Sigmoid colon (tissue), 4 donors: ENCODE measurements at regions not wholly inside any gene's neighbourhood (a gene's known extent, or its start where the extent isn't known, plus 50 kb on each side); places are given as distances from the start of the nearest gene placed in this dataset.

Experiments
- EP300 ChIP-seq, 4 donors: sonication (generic); formaldehyde crosslinking; IDR thresholded peaks; one replicate each; pipeline ENCODE4 v1.6.1; 2017; ENCODE audit warnings: antibody characterized with exemption in 4 of 4
- POLR2A ChIP-seq, 2 donors: fragments of 450-650 bp; IDR thresholded peaks; one replicate each; pipeline ENCODE4 v1.6.1; 2016; ENCODE audit warnings: antibody characterized with exemption in 2 of 2, mild to moderate bottlenecking in 2 of 2, moderate library complexity in 2 of 2
- POLR2AphosphoS5 ChIP-seq, 4 donors: sonication (generic); formaldehyde crosslinking; IDR thresholded peaks; one replicate each; pipeline ENCODE4 v1.6.1; 2017; ENCODE audit warnings: antibody characterized with exemption in 4 of 4
- TF ChIP-seq, protein P1 (sequence below), 4 experiments: fragments of 450-650 bp in 3 of 4; fragments of 200-600 bp in 1 of 4; IDR thresholded peaks; one replicate each; pipeline ENCODE4 v1.5.1; 2016 to 2019; ENCODE audit warnings: antibody characterized with exemption in 4 of 4, mild to moderate bottlenecking in 3 of 4, moderate library complexity in 2 of 4

DNA sequence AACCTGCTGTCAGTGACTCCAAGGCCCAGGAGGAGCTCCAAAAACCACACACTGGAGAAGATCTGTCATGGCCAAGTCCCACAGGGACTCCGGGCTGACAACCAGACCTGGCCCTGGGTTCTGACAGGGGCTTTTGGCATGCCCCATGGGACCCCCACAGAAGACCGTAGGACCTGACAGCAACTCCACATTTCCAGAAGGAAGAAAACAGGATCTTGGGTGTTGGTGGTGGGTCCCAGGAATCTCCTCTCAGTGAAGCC, 275.9 kb upstream of the HS6ST1 start:
- TF ChIP-seq, protein P1, sequence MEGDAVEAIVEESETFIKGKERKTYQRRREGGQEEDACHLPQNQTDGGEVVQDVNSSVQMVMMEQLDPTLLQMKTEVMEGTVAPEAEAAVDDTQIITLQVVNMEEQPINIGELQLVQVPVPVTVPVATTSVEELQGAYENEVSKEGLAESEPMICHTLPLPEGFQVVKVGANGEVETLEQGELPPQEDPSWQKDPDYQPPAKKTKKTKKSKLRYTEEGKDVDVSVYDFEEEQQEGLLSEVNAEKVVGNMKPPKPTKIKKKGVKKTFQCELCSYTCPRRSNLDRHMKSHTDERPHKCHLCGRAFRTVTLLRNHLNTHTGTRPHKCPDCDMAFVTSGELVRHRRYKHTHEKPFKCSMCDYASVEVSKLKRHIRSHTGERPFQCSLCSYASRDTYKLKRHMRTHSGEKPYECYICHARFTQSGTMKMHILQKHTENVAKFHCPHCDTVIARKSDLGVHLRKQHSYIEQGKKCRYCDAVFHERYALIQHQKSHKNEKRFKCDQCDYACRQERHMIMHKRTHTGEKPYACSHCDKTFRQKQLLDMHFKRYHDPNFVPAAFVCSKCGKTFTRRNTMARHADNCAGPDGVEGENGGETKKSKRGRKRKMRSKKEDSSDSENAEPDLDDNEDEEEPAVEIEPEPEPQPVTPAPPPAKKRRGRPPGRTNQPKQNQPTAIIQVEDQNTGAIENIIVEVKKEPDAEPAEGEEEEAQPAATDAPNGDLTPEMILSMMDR (IDR thresholded peaks at IDR 0.05), result no peak
- TF ChIP-seq POLR2A (IDR thresholded peaks at IDR 0.05) (no peak), EP300 (IDR thresholded peaks at IDR 0.05) (no peak), POLR2AphosphoS5 (IDR thresholded peaks at IDR 0.05) (no peak)
